NCI-H82 treated with DMSO at 0.1 percent for 48 hours (cell line): ENCODE measurements at regions not wholly inside any gene's neighbourhood (a gene's known extent, or its start where the extent isn't known, plus 50 kb on each side); places are given as distances from the start of the nearest gene placed in this dataset.
"Not testable (repeated sequence)": the region's sequence is repeated elsewhere in the genome, so short reads cannot be mapped to it uniquely, and the experiment has no call there.

ENCODE experiments used
- DNase-seq: peaks from one replicate; lab custom pipeline; 2025; ENCODE audit not compliant: unreplicated experiment; lab: John Stamatoyannopoulos, UW

- not testable (repeated sequence) for DNase-seq
Observed at GRCh38 chr10:29363930-29364329, 75.1 kb downstream of the LYZL1 start.

- DNase-seq, result not testable (repeated sequence)
Observed at GRCh38 chr10:29366206-29366605, 77.3 kb downstream of the LYZL1 start.

- DNase-seq, result no peak
Observed at GRCh38 chr10:29369419-29369818, 80.5 kb downstream of the LYZL1 start.

- no peak for DNase-seq
Observed at GRCh38 chr10:29370097-29371092, 81.5 kb downstream of the LYZL1 start.

GRCh38 chr10:29372920-29373319, 84.0 kb downstream of the LYZL1 start:
- DNase-seq, result no peak

- DNase-seq, result no peak
Observed at GRCh38 chr10:29374162-29374561, 85.3 kb downstream of the LYZL1 start.

- no peak for DNase-seq
Observed at GRCh38 chr10:29375888-29376287, 87.0 kb downstream of the LYZL1 start.

GRCh38 chr10:29377333-29377961, 88.6 kb downstream of the LYZL1 start:
- no peak for DNase-seq

GRCh38 chr10:29378106-29378505, 89.2 kb downstream of the LYZL1 start:
- DNase-seq, result no peak

- DNase-seq, result no peak
Observed at GRCh38 chr10:29379208-29379607, 90.3 kb downstream of the LYZL1 start.

- DNase-seq, result not testable (repeated sequence)
Observed at GRCh38 chr10:29379777-29380598, 91.1 kb downstream of the LYZL1 start.

GRCh38 chr10:29380599-29381511, 92.0 kb downstream of the LYZL1 start:
- not testable (repeated sequence) for DNase-seq

GRCh38 chr10:29386342-29386999, 97.6 kb downstream of the LYZL1 start:
- DNase-seq, result peak; percentile 24

GRCh38 chr10:29387269-29387668, 98.4 kb downstream of the LYZL1 start:
- DNase-seq, result no peak

- not testable (repeated sequence) for DNase-seq
Observed at GRCh38 chr10:29388112-29388511, 99.2 kb downstream of the LYZL1 start.

- DNase-seq, result no peak
Observed at GRCh38 chr10:29389493-29389892, 100.6 kb downstream of the LYZL1 start.

- DNase-seq, result no peak
Observed at GRCh38 chr10:29389935-29390334, 101.1 kb downstream of the LYZL1 start.

GRCh38 chr10:29392376-29393021, 103.6 kb downstream of the LYZL1 start:
- DNase-seq, result peak; percentile 36

- no peak for DNase-seq
Observed at GRCh38 chr10:29394321-29394932, 105.6 kb downstream of the LYZL1 start.
